ENCODE measurements at regions not wholly inside any gene's neighbourhood (a gene's known extent, or its start where the extent isn't known, plus 50 kb on each side); places are given as distances from the start of the nearest gene placed in this dataset.
"Not testable (repeated sequence)": the region's sequence is repeated elsewhere in the genome, so short reads cannot be mapped to it uniquely, and the experiment has no call there.

DNA sequence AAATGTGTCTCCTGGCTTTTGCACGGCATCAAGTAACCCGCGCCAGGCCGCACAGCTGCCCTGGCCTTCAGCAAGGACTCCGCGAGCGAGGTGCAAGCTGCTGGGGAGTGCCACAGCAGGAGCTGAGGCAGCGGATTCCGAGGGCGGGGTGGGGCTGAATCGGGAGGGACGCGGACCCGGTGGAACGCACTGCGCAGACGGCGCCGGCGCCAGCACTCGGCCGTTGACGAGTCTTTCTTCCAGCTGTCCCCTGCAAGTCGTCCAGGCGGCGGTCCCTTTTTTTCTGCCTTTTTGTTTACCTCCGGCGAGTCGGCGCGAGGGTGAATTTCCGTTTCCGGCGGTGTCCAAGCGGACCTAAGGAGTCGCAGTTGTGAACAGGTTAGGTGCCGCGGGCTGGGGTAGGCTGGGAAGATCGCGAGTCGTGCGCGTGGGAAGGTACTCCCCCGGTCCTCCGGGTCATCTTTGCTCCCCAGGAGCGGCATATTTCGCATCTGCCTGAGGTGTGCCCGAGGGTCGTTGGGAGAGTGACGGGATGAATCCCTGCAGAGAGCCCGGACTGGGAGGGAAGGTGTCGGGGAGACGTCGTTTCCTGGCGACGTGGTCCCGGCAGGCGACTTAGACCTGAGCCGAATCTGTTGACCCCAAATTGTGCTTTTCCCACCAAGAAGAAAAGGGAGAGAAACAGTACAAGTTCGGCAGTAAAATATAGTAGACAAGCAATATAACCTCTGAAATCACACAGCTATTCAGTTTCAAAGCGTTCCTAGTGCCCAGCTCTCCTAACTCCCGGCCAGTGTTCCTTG lies 124.5 kb upstream of the PTPN20 start:
- intact Hi-C loops (cut with DNase I), result not testable (repeated sequence)
- peak; percentile 86 for DNase-seq (ENCODE audit: low spot score)

DNA sequence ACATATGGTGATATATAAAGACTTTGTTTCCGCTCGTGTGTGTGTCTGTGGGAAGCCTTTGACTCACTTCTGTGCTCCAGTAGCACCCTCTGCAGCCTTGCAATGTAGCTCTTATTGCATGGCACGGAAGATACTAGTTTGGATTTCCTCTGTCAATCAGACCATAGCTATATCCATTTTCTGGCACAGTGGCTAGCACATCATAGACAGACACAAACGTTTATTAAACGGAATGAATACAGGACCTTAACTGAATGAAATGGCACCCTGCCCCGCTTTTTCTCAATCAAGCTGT lies 124.0 kb upstream of the PTPN20 start:
- intact Hi-C loops (cut with DNase I), result no loop called here
- no peak for DNase-seq (ENCODE audit: low spot score)

- intact Hi-C loops (cut with DNase I); DNase-seq (ENCODE audit: low spot score): not testable (repeated sequence)
These were observed 118.4 kb upstream of the PTPN20 start for GRCh38 chr10:46792657-46793357.

GRCh38 chr10:46796351-46796750 lies 114.9 kb upstream of the PTPN20 start:
- DNase-seq (ENCODE audit: low spot score); intact Hi-C loops (cut with DNase I): not testable (repeated sequence)

GRCh38 chr10:46802010-46802409 lies 109.2 kb upstream of the PTPN20 start:
- intact Hi-C loops (cut with DNase I); DNase-seq (ENCODE audit: low spot score): not testable (repeated sequence)

DNA sequence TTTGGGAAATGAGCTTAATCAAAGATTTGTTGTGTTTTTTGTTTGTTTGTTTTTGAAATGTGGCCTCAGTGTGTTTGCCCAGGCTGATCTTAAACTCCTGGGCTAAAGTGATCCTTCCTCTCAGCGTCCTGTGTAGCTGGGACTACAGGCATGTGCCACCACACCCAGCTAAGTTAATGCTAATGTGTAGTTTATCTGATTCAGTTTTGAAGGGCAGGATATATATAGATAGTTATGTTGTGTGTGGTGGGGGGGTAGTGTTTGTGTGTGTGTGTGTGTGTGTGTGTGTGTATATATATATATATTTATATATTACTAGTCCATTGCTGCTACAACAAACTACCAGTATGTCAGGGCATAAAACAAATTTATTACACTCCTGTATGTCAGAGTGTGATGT lies 108.1 kb upstream of the PTPN20 start:
- intact Hi-C loops (cut with DNase I); DNase-seq (ENCODE audit: low spot score): not testable (repeated sequence)

DNA sequence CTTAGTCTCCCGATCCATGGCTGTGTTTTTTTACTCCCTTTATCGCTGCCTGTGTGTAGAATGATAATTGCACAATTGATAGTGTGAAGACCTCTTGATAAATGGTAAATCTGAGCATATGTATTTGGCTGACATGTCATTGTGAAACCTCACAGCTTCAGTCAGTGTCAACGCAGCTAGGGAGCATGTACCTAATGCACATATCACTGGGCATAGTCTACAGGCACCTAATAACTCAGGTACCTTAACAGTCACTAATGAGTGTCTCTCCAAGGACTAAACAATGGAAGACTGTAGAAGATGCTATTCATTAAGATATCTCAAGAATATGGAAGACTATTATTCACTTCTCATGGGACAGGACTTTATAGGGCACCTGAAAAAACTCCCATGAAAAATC lies 101.0 kb upstream of the PTPN20 start:
- intact Hi-C loops (cut with DNase I); DNase-seq (ENCODE audit: low spot score): not testable (repeated sequence)

GRCh38 chr10:46816126-46816525 lies 95.1 kb upstream of the PTPN20 start:
- intact Hi-C loops (cut with DNase I); DNase-seq (ENCODE audit: low spot score): not testable (repeated sequence)

DNA sequence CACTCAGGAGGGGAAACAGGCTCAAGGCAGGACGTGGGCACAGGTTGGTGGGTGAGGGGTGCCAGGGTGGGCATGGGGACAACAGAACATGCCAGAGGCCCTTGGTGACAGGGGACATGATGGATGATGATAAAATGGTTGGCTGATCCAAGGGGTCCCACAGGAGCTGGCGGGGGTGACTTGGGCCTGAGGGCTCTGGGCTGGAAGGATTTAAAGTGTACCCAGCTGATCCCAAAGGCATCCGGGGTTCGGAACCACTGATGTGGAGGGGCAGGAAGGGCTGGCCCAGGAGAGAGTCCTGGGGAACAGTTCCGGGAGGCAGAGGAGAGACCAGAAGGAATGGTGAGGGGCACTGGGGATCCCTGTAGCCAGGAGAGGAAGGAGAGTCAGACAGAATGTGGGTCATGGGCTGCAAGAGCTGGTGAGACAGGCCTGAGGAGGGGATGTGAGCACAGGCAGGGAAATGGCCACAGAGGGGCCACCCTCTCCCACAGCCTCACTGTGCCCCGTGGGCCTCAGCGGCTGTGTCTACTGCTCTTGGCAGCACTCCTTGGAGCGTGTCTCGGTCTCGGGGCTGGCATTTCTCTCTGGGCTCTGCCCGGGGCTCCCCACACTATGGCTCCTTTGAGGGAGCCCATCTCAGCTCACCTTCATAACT lies 70.7 kb upstream of the PTPN20 start:
- peak; percentile 70 for DNase-seq (ENCODE audit: low spot score)
- intact Hi-C loops (cut with DNase I), result not testable (repeated sequence)

DNA sequence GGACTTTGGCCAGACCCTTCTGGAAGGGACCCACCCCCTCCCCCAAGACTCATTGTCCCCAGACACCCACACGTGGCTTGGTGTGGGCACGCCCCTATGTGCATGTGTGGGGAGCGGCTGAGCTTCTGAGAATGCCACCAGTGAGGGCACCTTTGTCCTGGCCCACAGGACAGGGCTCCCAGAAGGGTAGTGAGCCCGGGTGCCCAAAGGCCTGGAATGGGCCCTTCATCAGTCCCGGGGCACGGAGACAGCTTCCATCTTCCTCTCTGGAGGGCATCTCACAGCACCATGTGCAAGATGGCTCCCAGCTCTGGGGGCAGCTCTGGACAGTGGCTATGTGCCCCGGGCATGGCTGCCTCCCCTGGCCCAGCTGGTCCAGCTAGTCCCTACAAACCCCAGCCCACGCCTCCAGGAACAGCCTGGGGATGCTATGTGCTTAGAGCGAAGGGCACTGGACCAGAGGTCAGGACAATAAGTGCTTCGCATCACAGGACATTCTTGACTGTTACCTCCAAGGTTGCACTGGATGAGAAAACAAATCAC lies 70.1 kb upstream of the PTPN20 start:
- intact Hi-C loops (cut with DNase I); DNase-seq (ENCODE audit: low spot score): not testable (repeated sequence)

- DNase-seq (ENCODE audit: low spot score); intact Hi-C loops (cut with DNase I): not testable (repeated sequence)
These were observed 66.0 kb upstream of the PTPN20 start for GRCh38 chr10:46845194-46845593.

DNA sequence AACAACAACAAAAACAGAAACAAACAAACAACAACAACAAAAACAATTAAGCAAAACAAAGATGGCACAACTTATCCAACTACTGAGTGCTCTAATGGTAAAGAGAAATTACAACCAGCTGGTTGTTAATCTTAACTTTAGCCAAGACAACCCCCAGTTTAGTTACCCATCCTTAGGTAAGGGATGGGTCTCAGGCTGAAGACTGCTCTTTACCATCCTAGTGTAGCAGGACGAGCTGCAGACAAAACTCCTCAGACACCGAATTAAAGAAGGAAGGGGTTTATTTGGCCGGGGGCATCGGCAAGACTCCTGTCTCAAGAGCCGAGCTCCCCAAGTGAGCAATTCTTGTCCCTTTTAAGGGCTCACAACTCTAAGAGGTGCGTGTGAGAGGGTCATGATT lies 65.6 kb upstream of the PTPN20 start:
- intact Hi-C loops (cut with DNase I); DNase-seq (ENCODE audit: low spot score): not testable (repeated sequence)

DNA sequence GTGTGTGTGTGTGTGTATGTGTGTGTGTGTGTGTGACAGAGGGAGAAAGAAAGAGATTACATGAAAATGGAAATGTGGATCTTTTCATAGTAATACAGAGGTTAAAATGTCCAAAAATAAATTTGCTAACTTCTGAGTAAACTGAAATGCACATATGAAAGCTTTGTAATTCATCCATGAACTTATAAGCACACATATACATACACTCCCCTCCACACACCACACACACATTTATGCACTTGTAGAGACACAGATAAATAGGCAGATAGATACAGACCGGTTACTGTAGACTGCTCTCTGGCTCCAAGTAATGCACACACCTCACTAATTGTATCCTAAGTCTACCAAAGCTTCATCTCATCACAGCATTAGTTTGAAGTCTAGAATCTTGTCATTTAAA lies 50.5 kb upstream of the PTPN20 start:
- DNase-seq (ENCODE audit: low spot score); intact Hi-C loops (cut with DNase I): not testable (repeated sequence)

Data from cardiac septum (tissue), 1 donor.